Activated CD4-positive, alpha-beta T cell treated with anti-CD3 and anti-CD28 coated beads for 36 hours (primary cell): ENCODE measurements at regions not wholly inside any gene's neighbourhood (a gene's known extent, or its start where the extent isn't known, plus 50 kb on each side); places are given as distances from the start of the nearest gene placed in this dataset.

ENCODE experiments used
- ATAC-seq: fragments of 200-7000 bp; cut with Tn5 transposase; one replicate; pipeline ENCODE4 v1.10.0; 2021; ENCODE audit warnings: mild to moderate bottlenecking, moderate library complexity
- CTCF ChIA-PET: fragments of 350-600 bp; sonication (Branson Sonifier 250); formaldehyde crosslinking; loops from one replicate; lab custom pipeline; 2021; ENCODE audit warnings: antibody characterized with exemption; lab: Charles Lee
- POLR2A ChIA-PET: fragments of 350-600 bp; sonication (Branson Sonifier 250); formaldehyde crosslinking; loops from one replicate; lab custom pipeline; 2021; ENCODE audit warnings: antibody characterized with exemption, inconsistent platforms; lab: Charles Lee
- DNase-seq: peaks from one replicate; pipeline ENCODE4 v3.0.0-alpha.2; 2020
- H3K27ac Mint-ChIP-seq: one replicate; pipeline ENCODE4 v1.8.0; 2021; ENCODE audit warnings: mixed read lengths
- H3K27me3 Mint-ChIP-seq: one replicate; pipeline ENCODE4 v1.8.0; 2021; ENCODE audit warnings: mixed read lengths
- H3K36me3 Mint-ChIP-seq: one replicate; pipeline ENCODE4 v1.8.0; 2021; ENCODE audit warnings: low read depth, mixed read lengths
- H3K4me1 Mint-ChIP-seq: one replicate; pipeline ENCODE4 v1.8.0; 2021; ENCODE audit warnings: mixed read lengths
- H3K4me3 Mint-ChIP-seq: one replicate; pipeline ENCODE4 v1.8.0; 2021; ENCODE audit warnings: mild to moderate bottlenecking, moderate library complexity, mixed read lengths
- H3K9me3 Mint-ChIP-seq: one replicate; pipeline ENCODE4 v1.8.0; 2021; ENCODE audit warnings: low read depth, mixed read lengths
- intact Hi-C, 2 experiments: fragments of 100-400 bp; cut with DNase I in 1 of 2; cut with micrococcal nuclease in 1 of 2; formaldehyde crosslinking; loops; one replicate each; pipeline versions ENCODE4 v1.14.2 to v1.15.1; 2022 to 2024; cut with DNase I, micrococcal nuclease

DNA sequence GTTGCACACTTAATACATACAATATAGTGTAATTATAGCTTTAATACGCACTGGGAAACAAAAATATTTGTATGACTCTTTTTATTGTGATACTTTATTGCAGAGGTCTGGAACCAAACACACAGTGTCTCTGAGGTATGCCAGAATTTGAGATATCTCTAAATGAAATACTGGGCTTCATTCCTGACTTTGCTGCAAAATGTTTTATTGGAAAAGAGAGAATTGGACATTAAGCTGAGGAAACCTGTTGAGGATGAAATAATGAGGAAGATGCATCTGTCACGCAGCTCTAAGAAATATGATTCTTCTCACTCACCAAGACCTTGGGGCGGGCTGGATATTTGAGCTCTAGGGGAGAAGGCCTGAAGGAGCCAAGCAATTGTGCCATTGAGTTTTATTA lies 242.1 kb downstream of the CPE start:
- ChIA-PET CTCF (no interaction called here), POLR2A (no interaction called here)
- H3K36me3 Mint-ChIP-seq, result no peaks in the 10 kb centered on the region
- no peak for DNase-seq
- intact Hi-C loops, result no loop called here
- H3K9me3 Mint-ChIP-seq, result peaks cover 5% of the 10 kb centered on the region
- no peaks in the 10 kb centered on the region for H3K4me1 Mint-ChIP-seq
- no peak overlapping the region for H3K4me3 Mint-ChIP-seq
- peaks cover 1% of the 10 kb centered on the region for H3K27me3 Mint-ChIP-seq
- H3K27ac Mint-ChIP-seq, result no peak overlapping the region
- no peak for ATAC-seq

DNA sequence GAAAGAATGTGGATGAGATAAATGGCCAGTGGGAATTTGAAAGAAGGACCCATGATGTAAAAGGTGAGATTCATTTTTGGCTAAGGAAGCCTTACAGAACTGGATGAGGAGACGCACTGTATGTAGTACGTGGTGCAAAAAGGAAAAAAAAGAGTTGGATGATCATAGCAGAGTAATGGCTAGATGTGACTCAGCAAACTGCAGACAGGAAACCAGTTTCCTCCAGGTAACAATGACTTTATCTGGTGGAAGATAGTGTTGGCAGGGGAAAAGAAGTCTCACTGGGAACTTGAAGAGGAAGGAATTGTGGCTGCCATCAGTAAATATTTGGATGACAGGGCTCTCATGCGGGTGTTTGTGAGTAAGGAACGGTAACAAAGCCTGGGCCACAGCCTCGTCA lies 243.2 kb downstream of the CPE start:
- H3K4me1 Mint-ChIP-seq, result no peaks in the 10 kb centered on the region

DNA sequence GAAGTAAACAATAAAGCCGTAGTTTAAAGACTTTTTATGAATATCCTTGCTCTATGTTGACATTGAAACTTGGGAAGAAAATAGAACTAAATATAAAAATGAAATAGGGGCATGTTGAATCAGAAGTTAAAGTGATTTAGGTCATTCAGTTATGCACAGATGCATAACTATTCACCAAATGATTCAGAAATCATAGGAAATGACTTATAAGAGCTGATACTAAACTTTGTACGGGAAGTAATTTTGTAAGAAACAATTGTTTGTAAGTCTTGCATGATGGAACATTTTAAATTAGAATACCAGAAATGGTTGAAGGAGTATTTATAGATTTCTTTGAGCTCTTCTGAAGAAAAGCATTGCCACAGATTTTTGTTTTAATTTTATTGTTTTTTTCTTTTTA lies 246.5 kb downstream of the CPE start:
- no peak overlapping the region for H3K27ac Mint-ChIP-seq
- H3K4me1 Mint-ChIP-seq, result no peaks in the 10 kb centered on the region
- H3K9me3 Mint-ChIP-seq, result peaks cover under 1% of the 10 kb centered on the region
- H3K27me3 Mint-ChIP-seq, result no peaks in the 10 kb centered on the region
- no peaks in the 10 kb centered on the region for H3K36me3 Mint-ChIP-seq
- POLR2A ChIA-PET, result no interaction called here
- DNase-seq, result no peak
- intact Hi-C loops, result no loop called here
- no peak overlapping the region for H3K4me3 Mint-ChIP-seq
- ATAC-seq, result no peak
- CTCF ChIA-PET, result interaction anchor here (1.0 kb wide), 1 partner anchor 10 kb away, joined by 4 read pairs; no protein-coding TSS in a partner anchor

More for the DNA sequence above, 243.2 kb downstream of the CPE start:
- ChIA-PET CTCF (no interaction called here), POLR2A (no interaction called here)
- Mint-ChIP-seq H3K9me3 (peaks cover 5% of the 10 kb centered on the region), H3K36me3 (no peaks in the 10 kb centered on the region), H3K27ac (no peak overlapping the region), H3K27me3 (no peaks in the 10 kb centered on the region), H3K4me3 (no peak overlapping the region)
- no peak for DNase-seq
- ATAC-seq, result no peak
- intact Hi-C loops, result no loop called here

DNA sequence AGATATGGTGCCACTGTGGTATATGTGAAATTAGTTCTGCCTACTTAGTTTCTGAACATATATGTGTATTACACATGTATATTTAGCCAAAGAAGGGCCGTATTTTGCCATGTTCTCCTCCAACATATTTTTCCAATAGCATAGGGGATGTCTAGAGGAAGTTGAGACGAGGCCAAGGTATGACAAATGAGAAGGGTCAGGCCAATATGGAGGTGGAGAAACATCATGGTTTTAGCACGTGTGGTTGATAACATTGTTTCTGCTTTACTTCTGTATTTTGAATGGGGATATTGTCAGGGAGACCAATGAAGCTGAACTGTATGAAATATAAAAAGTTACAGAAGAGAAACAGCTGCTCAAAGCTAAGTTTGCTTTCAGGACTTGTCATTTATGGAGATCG lies 246.7 kb upstream of the TLL1 start:
- ATAC-seq (no peak), DNase-seq (no peak)
- Mint-ChIP-seq H3K27ac (no peak overlapping the region), H3K4me1 (no peaks in the 10 kb centered on the region), H3K27me3 (no peaks in the 10 kb centered on the region), H3K4me3 (no peak overlapping the region), H3K36me3 (no peaks in the 10 kb centered on the region), H3K9me3 (no peaks in the 10 kb centered on the region)
- intact Hi-C loops, result no loop called here
- POLR2A ChIA-PET, result no interaction called here
- CTCF ChIA-PET, result interaction anchor here (1.0 kb wide), 1 partner anchor 9 kb away, joined by 4 read pairs; no protein-coding TSS in a partner anchor

DNA sequence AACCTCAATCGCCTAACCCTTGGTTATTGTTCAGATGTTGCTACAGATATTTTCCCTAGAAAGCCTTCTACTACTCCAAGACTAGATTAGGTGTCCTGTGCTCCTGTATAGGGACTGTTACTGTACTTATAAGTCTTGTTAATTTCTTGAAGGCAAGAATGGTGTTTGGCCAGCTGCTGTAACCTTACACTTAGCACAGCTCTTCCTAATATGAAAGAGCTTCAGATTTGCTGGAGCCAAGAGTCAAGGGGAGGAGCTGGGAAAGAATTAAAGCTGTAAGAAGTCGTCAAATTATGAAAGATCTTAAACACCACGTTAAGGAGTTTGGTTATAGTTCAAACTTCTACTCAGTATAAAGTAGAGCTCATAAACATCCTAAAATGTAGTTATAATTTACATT lies 245.9 kb upstream of the TLL1 start:
- H3K27ac Mint-ChIP-seq, result no peak overlapping the region
- intact Hi-C loops, result no loop called here
- ATAC-seq (no peak), DNase-seq (no peak)
- no peaks in the 10 kb centered on the region for H3K9me3 Mint-ChIP-seq
- H3K4me3 Mint-ChIP-seq, result no peak overlapping the region
- H3K27me3 Mint-ChIP-seq, result no peaks in the 10 kb centered on the region
- no peaks in the 10 kb centered on the region for H3K4me1 Mint-ChIP-seq
- ChIA-PET CTCF (no interaction called here), POLR2A (no interaction called here)
- H3K36me3 Mint-ChIP-seq, result no peaks in the 10 kb centered on the region

DNA sequence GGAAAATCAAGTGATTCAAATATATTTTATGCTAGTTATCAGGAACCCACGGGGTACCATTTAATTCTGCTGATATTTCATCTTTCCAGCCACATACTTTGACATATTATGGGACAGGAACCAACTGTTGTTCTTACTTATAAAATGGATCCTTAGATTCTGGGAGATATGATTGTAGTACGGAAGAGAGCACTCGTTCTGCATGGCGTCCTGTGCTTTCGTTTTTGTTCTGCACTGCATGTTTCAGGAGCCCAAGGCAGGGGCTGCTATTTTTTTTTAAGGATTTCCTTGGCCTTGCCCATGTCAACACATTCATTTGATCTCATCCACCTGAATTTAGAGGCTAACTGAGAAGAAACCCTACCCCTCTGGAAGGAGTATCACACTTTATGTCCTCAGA lies 245.5 kb upstream of the TLL1 start:
- Mint-ChIP-seq H3K36me3 (no peaks in the 10 kb centered on the region), H3K4me3 (no peak overlapping the region), H3K27ac (no peak overlapping the region), H3K4me1 (no peaks in the 10 kb centered on the region), H3K9me3 (no peaks in the 10 kb centered on the region), H3K27me3 (peaks cover under 1% of the 10 kb centered on the region)
- POLR2A ChIA-PET, result interaction anchor here (0.6 kb wide), 1 partner anchor 17 kb away, joined by 3 read pairs; no protein-coding TSS in a partner anchor
- intact Hi-C loops, result no loop called here
- CTCF ChIA-PET, result no interaction called here
- DNase-seq, result no peak
- ATAC-seq, result no peak

DNA sequence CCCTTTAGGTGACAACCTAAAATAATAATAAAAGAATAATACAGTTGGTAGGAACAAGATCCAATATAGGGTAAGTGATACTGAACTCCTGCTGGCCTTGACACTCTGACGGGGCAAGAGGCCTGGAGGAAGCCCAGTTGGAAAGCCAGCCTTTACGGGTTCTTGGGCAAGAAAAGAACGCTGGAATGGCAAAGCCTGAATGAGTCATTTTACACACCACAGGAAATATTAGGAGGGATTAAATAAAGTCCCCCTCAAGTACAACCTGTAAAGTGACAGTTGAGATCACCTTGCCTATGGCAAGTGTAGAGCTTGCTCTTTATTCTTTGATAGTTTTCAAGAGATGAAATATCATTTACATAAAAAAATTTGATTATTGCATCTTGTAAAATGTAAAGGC lies 244.5 kb upstream of the TLL1 start:
- ChIA-PET POLR2A (no interaction called here), CTCF (no interaction called here)
- Mint-ChIP-seq H3K4me1 (no peaks in the 10 kb centered on the region), H3K36me3 (no peaks in the 10 kb centered on the region), H3K27ac (no peak overlapping the region), H3K9me3 (no peaks in the 10 kb centered on the region), H3K27me3 (peaks cover 2% of the 10 kb centered on the region), H3K4me3 (no peak overlapping the region)
- ATAC-seq (no peak), DNase-seq (no peak)
- intact Hi-C loops, result no loop called here

DNA sequence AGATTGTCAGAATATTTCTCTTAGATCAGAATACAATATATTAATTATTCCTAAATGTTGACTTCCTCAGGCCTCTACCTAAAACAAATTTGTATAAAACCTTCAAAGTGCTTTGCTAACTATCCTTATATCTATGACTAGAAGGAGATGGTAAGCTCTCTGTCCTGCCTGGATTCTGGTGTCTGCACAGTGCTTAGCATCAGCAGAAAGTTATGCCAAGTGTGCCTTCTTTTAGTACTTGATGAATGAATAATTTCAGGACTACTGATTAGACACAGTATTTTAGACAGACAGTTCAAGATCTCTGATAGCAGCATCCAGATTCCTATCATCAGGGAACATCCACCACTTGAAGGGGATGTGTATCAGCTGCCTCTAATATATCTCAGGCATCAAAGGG lies 242.4 kb upstream of the TLL1 start:
- H3K4me3 Mint-ChIP-seq, result no peak overlapping the region
- ChIA-PET POLR2A (no interaction called here), CTCF (no interaction called here)
- no peak overlapping the region for H3K27ac Mint-ChIP-seq
- H3K4me1 Mint-ChIP-seq, result no peaks in the 10 kb centered on the region
- DNase-seq (no peak), ATAC-seq (no peak)
- peaks cover 2% of the 10 kb centered on the region for H3K27me3 Mint-ChIP-seq
- intact Hi-C loops, result no loop called here
- no peaks in the 10 kb centered on the region for H3K9me3 Mint-ChIP-seq
- H3K36me3 Mint-ChIP-seq, result no peaks in the 10 kb centered on the region

DNA sequence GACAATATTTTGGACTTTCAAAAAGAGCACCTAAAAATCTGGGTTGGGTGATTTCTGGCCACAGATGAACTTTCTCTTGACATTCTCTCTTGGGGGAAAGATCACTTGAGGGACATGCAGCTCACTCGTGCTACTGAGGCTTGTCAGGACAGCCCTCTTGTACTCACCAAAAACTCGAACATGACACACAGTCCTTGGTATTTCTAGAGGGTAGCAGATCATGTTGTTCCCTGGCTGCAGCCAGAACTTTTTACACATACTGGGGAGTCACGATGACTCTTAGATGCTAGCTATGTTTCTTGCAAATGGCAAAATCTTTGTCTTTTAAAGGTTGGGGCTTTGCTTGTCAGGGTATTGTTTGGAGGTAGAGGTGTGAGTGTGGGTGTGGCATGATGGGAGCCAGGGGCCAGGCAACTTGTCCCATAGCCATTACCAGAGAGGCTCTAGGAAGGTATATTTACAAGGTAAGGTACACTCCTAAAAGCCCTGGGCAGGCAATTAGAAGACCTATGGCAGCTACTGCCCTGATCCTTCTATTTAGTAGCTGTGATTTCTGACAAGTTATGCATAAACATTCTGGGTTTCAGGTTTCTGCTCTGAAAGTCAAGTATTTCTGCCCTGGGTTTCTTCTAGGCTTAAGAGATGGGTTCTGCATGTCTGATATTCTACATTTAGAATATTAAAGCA lies 241.7 kb upstream of the TLL1 start:
- intact Hi-C loops, result no loop called here
- CTCF ChIA-PET, result interaction anchor here (0.7 kb wide), 1 partner anchor 550 kb away, joined by 3 read pairs; no protein-coding TSS in a partner anchor
- Mint-ChIP-seq H3K4me3 (no peak overlapping the region), H3K36me3 (no peaks in the 10 kb centered on the region), H3K27ac (no peak overlapping the region), H3K27me3 (peaks cover 2% of the 10 kb centered on the region), H3K9me3 (peaks cover 3% of the 10 kb centered on the region), H3K4me1 (no peaks in the 10 kb centered on the region)
- DNase-seq (no peak), ATAC-seq (no peak)
- POLR2A ChIA-PET, result no interaction called here

DNA sequence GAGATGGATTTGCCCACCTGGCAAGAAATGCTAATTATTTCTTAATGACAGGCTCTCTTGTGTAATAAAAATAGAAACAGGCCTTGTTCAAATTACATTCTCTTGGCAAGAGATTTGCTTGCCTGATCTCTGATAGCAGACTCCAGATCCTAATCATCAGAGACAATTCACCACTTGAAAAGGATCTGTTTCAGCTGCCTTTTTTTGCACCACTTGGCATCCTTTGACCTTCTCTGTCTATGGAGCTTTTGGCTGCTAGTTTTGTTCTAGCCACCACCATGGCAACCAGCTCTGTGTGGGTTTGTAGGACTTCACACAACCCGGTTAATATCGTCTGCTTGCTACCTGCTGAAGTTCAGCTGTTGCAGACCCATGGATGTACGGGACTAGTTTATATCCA lies 241.1 kb upstream of the TLL1 start:
- POLR2A ChIA-PET, result no interaction called here

DNA sequence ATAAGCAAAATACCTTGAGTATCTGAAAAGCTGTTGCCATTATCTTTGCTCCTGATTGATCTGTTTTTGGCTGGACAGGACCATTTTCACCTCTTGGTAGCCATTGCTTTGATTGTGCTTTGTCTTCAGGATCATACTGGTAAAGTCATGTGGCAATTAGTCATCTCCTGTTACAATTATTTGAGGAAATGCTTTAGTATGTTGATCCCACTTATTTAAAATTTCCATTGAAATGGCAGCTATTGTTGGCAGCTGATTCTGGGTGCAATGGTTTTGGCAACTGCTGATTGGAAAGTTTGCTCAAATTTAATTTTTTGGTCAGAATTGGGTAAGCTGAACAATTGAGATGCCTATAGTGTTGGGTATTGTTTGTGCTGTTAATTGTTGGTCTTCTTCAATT lies 238.3 kb upstream of the TLL1 start:
- H3K27ac Mint-ChIP-seq, result no peak overlapping the region
- no peak overlapping the region for H3K4me3 Mint-ChIP-seq
- DNase-seq (no peak), ATAC-seq (no peak)
- ChIA-PET CTCF (interaction anchor here (1.5 kb wide), 1 partner anchor 9 kb away, joined by 4 read pairs; no protein-coding TSS in a partner anchor), POLR2A (no interaction called here)
- intact Hi-C loops, result no loop called here
- no peaks in the 10 kb centered on the region for H3K36me3 Mint-ChIP-seq
- H3K27me3 Mint-ChIP-seq, result peaks cover 2% of the 10 kb centered on the region
- no peaks in the 10 kb centered on the region for H3K4me1 Mint-ChIP-seq
- peaks cover 3% of the 10 kb centered on the region for H3K9me3 Mint-ChIP-seq

More for the DNA sequence above, 241.1 kb upstream of the TLL1 start:
- no peak for ATAC-seq
- CTCF ChIA-PET, result no interaction called here
- Mint-ChIP-seq H3K9me3 (peaks cover 3% of the 10 kb centered on the region), H3K4me1 (no peaks in the 10 kb centered on the region), H3K27ac (no peak overlapping the region), H3K4me3 (no peak overlapping the region), H3K36me3 (no peaks in the 10 kb centered on the region), H3K27me3 (peaks cover 2% of the 10 kb centered on the region)
- intact Hi-C loops, result no loop called here
- no peak for DNase-seq

DNA sequence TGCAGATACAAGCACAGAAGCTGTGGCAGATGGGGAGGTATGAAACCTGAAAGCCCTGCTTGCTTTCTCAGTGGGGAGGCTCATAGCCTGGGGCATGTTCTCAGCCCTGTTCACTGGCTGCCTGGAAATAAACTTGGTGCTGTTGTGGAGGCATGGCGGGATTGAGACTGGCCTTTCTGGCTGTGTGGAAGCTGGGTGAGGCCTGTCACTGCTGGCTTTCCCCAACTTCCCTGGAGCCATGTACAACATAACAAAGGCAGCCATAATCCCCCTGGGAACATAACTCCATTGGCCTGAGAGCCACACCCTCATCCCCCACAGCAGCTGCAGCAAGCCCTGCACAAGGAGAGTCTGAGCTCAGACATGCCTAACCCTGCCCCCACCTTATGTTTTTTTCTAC lies 237.7 kb upstream of the TLL1 start:
- no peak for DNase-seq
- POLR2A ChIA-PET, result no interaction called here
- no peak overlapping the region for H3K4me3 Mint-ChIP-seq
- no peaks in the 10 kb centered on the region for H3K36me3 Mint-ChIP-seq
- H3K27ac Mint-ChIP-seq, result no peak overlapping the region
- intact Hi-C loops, result no loop called here
- H3K9me3 Mint-ChIP-seq, result peaks cover 3% of the 10 kb centered on the region
- no peak for ATAC-seq
- H3K4me1 Mint-ChIP-seq, result no peaks in the 10 kb centered on the region
- peaks cover 2% of the 10 kb centered on the region for H3K27me3 Mint-ChIP-seq
- CTCF ChIA-PET, result interaction anchor here (1.5 kb wide), 1 partner anchor 10 kb away, joined by 4 read pairs; no protein-coding TSS in a partner anchor
